Trophoblast cell (in vitro differentiated cells and primary cell): ENCODE measurements at regions not wholly inside any gene's neighbourhood (a gene's known extent, or its start where the extent isn't known, plus 50 kb on each side); places are given as distances from the start of the nearest gene placed in this dataset.

Source experiments
- DNase-seq, 2 donors: peaks; one replicate each; pipeline ENCODE4 v3.0.0-alpha.2; 2016
- H2AFZ ChIP-seq: 2 replicates; pipeline ENCODE4 v1.6.1; 2013; ENCODE audit warnings: low read length, moderate library complexity, mild to moderate bottlenecking; ENCODE audit not compliant: insufficient read depth, poor library complexity
- H2AK5ac ChIP-seq: 2 replicates; pipeline ENCODE4 v1.6.1; 2013; ENCODE audit warnings: mild to moderate bottlenecking, low read length
- H2BK120ac ChIP-seq: 2 replicates; pipeline ENCODE4 v1.6.1; 2013; ENCODE audit warnings: low read length, mild to moderate bottlenecking, moderate library complexity; ENCODE audit not compliant: insufficient read depth, poor library complexity
- H2BK12ac ChIP-seq: 2 replicates; pipeline ENCODE4 v1.6.1; 2013; ENCODE audit warnings: mild to moderate bottlenecking, low read length, moderate library complexity
- H2BK5ac ChIP-seq: 2 replicates; pipeline ENCODE4 v1.6.1; 2013; ENCODE audit warnings: low read length, low read depth, moderate library complexity, mild to moderate bottlenecking; ENCODE audit not compliant: poor library complexity
- H3K14ac ChIP-seq: 2 replicates; pipeline ENCODE4 v1.6.1; 2013; ENCODE audit warnings: mild to moderate bottlenecking, low read length
- H3K18ac ChIP-seq: 2 replicates; pipeline ENCODE4 v1.6.1; 2013; ENCODE audit warnings: mild to moderate bottlenecking, low read length
- H3K23ac ChIP-seq: 2 replicates; pipeline ENCODE4 v1.6.1; 2013; ENCODE audit warnings: low read length
- H3K27ac ChIP-seq: 2 replicates; pipeline ENCODE4 v1.5.1; 2013; ENCODE audit warnings: low read depth, mild to moderate bottlenecking, inconsistent platforms, low read length, moderate library complexity
- H3K27me3 ChIP-seq: 2 replicates; pipeline ENCODE4 v1.6.1; 2013; ENCODE audit warnings: inconsistent platforms, mild to moderate bottlenecking, low read length, moderate library complexity; ENCODE audit not compliant: insufficient read depth
- H3K36me3 ChIP-seq, 2 experiments: 1 replicate in 1 of 2; 2 replicates in 1 of 2; pipeline ENCODE4 v1.6.1; 2013; ENCODE audit warnings: low read length in 2 of 2, mild to moderate bottlenecking in 2 of 2, moderate library complexity in 1 of 2; ENCODE audit not compliant: insufficient read depth in 2 of 2, control insufficient read depth in 1 of 2
- H3K4ac ChIP-seq: 2 replicates; pipeline ENCODE4 v1.6.1; 2013; ENCODE audit warnings: low read depth, mild to moderate bottlenecking, low read length, moderate library complexity
- H3K4me1 ChIP-seq, 2 experiments: 1 replicate in 1 of 2; 2 replicates in 1 of 2; pipeline ENCODE4 v1.6.1; 2013; ENCODE audit warnings: low read length in 2 of 2, mild to moderate bottlenecking in 2 of 2, moderate library complexity in 1 of 2; ENCODE audit not compliant: insufficient read depth in 2 of 2, control insufficient read depth in 1 of 2
- H3K4me2 ChIP-seq: 2 replicates; pipeline ENCODE4 v1.6.1; 2013; ENCODE audit warnings: inconsistent platforms, mild to moderate bottlenecking, low read length, moderate library complexity
- H3K4me3 ChIP-seq: 2 replicates; pipeline ENCODE4 v1.5.1; 2013; ENCODE audit warnings: mild to moderate bottlenecking, low read depth, low read length, inconsistent platforms
- H3K79me1 ChIP-seq: one replicate; pipeline ENCODE4 v1.6.1; 2013; ENCODE audit warnings: low read length
- H3K79me2 ChIP-seq: 2 replicates; pipeline ENCODE4 v1.6.1; 2013; ENCODE audit warnings: low read length, mild to moderate bottlenecking; ENCODE audit not compliant: control insufficient read depth, insufficient read depth, poor library complexity
- H3K9ac ChIP-seq: 2 replicates; pipeline ENCODE4 v1.6.1; 2013; ENCODE audit warnings: mild to moderate bottlenecking, low read length
- H3K9me3 ChIP-seq: 2 replicates; pipeline ENCODE4 v1.6.1; 2013; ENCODE audit warnings: low read depth, mild to moderate bottlenecking, control low read depth, inconsistent platforms, low read length; ENCODE audit not compliant: insufficient read depth
- H4K12ac ChIP-seq: 2 replicates; pipeline ENCODE4 v1.6.1; 2013; ENCODE audit warnings: low read depth, mild to moderate bottlenecking, low read length, moderate library complexity
- H4K8ac ChIP-seq: 2 replicates; pipeline ENCODE4 v1.6.1; 2013; ENCODE audit warnings: low read depth, mild to moderate bottlenecking, low read length, moderate library complexity
- H4K91ac ChIP-seq: one replicate; pipeline ENCODE4 v1.6.1; 2013; ENCODE audit warnings: low read depth, mild to moderate bottlenecking, low read length, moderate library complexity
- WGBS: extraction: QIAGEN DNeasy Blood & Tissue Kit; methylation state at CpG from one replicate; pipeline ENCODE4 v1.1.7; 2013; ENCODE audit warnings: missing lambda C conversion rate; ENCODE audit not compliant: insufficient read length, insufficient coverage; ENCODE audit errors: extremely low coverage; 5-methylcytosine and 5-hydroxymethylcytosine counted together

- no peak overlapping the region for H3K18ac ChIP-seq
- no peaks in the 10 kb centered on the region for H3K36me3 ChIP-seq
- peaks cover 8% of the 10 kb centered on the region for H3K79me1 ChIP-seq
- H3K4me1 ChIP-seq, result peaks cover 14 to 15% of the 10 kb centered on the region in 2 experiments
- no peaks in the 10 kb centered on the region for H3K79me2 ChIP-seq
- no peak overlapping the region for H2BK120ac ChIP-seq
- no peak overlapping the region for H3K27ac ChIP-seq
- H3K14ac ChIP-seq, result no peak overlapping the region
- no peaks in the 10 kb centered on the region for H3K27me3 ChIP-seq
- no peak overlapping the region for H4K8ac ChIP-seq
- H2BK5ac ChIP-seq, result no peak overlapping the region
- WGBS, result no CpG with 5 or more reads among the region's 6 CpGs
- H3K4ac ChIP-seq, result no peak overlapping the region
- H3K4me2 ChIP-seq, result no peak overlapping the region
- no peak overlapping the region for H2AFZ ChIP-seq
- no peak overlapping the region for H3K9ac ChIP-seq
- H3K23ac ChIP-seq, result no peak overlapping the region
- no peaks in the 10 kb centered on the region for H3K9me3 ChIP-seq
- no peak overlapping the region for H2AK5ac ChIP-seq
- no peak for DNase-seq
- H3K4me3 ChIP-seq, result no peak overlapping the region
- H2BK12ac ChIP-seq, result no peak overlapping the region
- H4K12ac ChIP-seq, result no peak overlapping the region
- no peak overlapping the region for H4K91ac ChIP-seq
Measured at GRCh38 chr2:47661310-47661709, 90.5 kb upstream of the KCNK12 start.

GRCh38 chr2:47660168-47660567 lies 89.4 kb upstream of the KCNK12 start:
- no peak overlapping the region for H2BK5ac ChIP-seq
- no peak overlapping the region for H3K14ac ChIP-seq
- H3K4me1 ChIP-seq, result peaks cover 22 to 25% of the 10 kb centered on the region in 2 experiments
- no peak overlapping the region for H3K27ac ChIP-seq
- H4K8ac ChIP-seq, result no peak overlapping the region
- no peaks in the 10 kb centered on the region for H3K27me3 ChIP-seq
- H3K4me3 ChIP-seq, result no peak overlapping the region
- peaks cover 2% of the 10 kb centered on the region for H3K79me2 ChIP-seq
- no peak overlapping the region for H2BK120ac ChIP-seq
- DNase-seq, result no peak
- H2AK5ac ChIP-seq, result no peak overlapping the region
- H3K9ac ChIP-seq, result no peak overlapping the region
- H3K23ac ChIP-seq, result no peak overlapping the region
- H4K91ac ChIP-seq, result no peak overlapping the region
- no peak overlapping the region for H3K4ac ChIP-seq
- WGBS, result no CpG with 5 or more reads among the region's 3 CpGs
- H2AFZ ChIP-seq, result no peak overlapping the region
- H2BK12ac ChIP-seq, result no peak overlapping the region
- H3K36me3 ChIP-seq, result no peaks in the 10 kb centered on the region
- no peak overlapping the region for H4K12ac ChIP-seq
- H3K18ac ChIP-seq, result no peak overlapping the region
- no peak overlapping the region for H3K4me2 ChIP-seq
- no peaks in the 10 kb centered on the region for H3K9me3 ChIP-seq
- peaks cover 17% of the 10 kb centered on the region for H3K79me1 ChIP-seq

GRCh38 chr2:47658646-47659320 lies 88.0 kb upstream of the KCNK12 start:
- Histone ChIP-seq H2BK5ac (no peak overlapping the region), H3K4me2 (no peak overlapping the region), H2BK120ac (no peak overlapping the region), H3K14ac (no peak overlapping the region), H3K36me3 (no peaks in the 10 kb centered on the region), H3K9me3 (no peaks in the 10 kb centered on the region), H2BK12ac (no peak overlapping the region), H4K8ac (no peak overlapping the region), H3K18ac (no peak overlapping the region), H3K23ac (no peak overlapping the region), H3K9ac (no peak overlapping the region), H3K27me3 (no peaks in the 10 kb centered on the region), H2AFZ (no peak overlapping the region), H3K79me1 (peaks cover 18% of the 10 kb centered on the region), H4K12ac (no peak overlapping the region), H3K4me3 (no peak overlapping the region), H3K4me1 (peaks cover 33 to 35% of the 10 kb centered on the region in 2 experiments), H3K27ac (no peak overlapping the region), H2AK5ac (no peak overlapping the region), H4K91ac (no peak overlapping the region), H3K79me2 (peaks cover 2% of the 10 kb centered on the region), H3K4ac (no peak overlapping the region)
- WGBS, result no CpG with 5 or more reads among the region's 9 CpGs
- DNase-seq, result peak in 1 of 2 donors; percentile 12

- H3K79me2 ChIP-seq, result peaks cover 2% of the 10 kb centered on the region
- whole genome bisulfite sequencing, result no CpG with 5 or more reads among the region's 7 CpGs
- no peak overlapping the region for H3K4me2 ChIP-seq
- no peak overlapping the region for H2AK5ac ChIP-seq
- peak overlapping the region; percentile 73 for H3K14ac ChIP-seq
- H3K9ac ChIP-seq, result no peak overlapping the region
- H2BK120ac ChIP-seq, result no peak overlapping the region
- H2BK12ac ChIP-seq, result peak overlapping the region; percentile 59
- peak; percentile 44 to 54 for DNase-seq
- H3K4ac ChIP-seq, result no peak overlapping the region
- H3K18ac ChIP-seq, result peak overlapping the region; percentile 73
- no peak overlapping the region for H4K8ac ChIP-seq
- H3K79me1 ChIP-seq, result peaks cover 18% of the 10 kb centered on the region
- peak overlapping the region; percentile 53 for H4K91ac ChIP-seq
- no peak overlapping the region for H3K27ac ChIP-seq
- H3K23ac ChIP-seq, result no peak overlapping the region
- H2BK5ac ChIP-seq, result peak overlapping the region; percentile 4
- H3K27me3 ChIP-seq, result no peaks in the 10 kb centered on the region
- no peaks in the 10 kb centered on the region for H3K9me3 ChIP-seq
- H2AFZ ChIP-seq, result no peak overlapping the region
- no peak overlapping the region for H3K4me3 ChIP-seq
- H3K36me3 ChIP-seq, result no peaks in the 10 kb centered on the region
- H4K12ac ChIP-seq, result no peak overlapping the region
- H3K4me1 ChIP-seq, result peaks cover 33 to 36% of the 10 kb centered on the region in 2 experiments
Measured at GRCh38 chr2:47657886-47658489, 87.2 kb upstream of the KCNK12 start.
